ENCODE measurements at regions not wholly inside any gene's neighbourhood (a gene's known extent, or its start where the extent isn't known, plus 50 kb on each side); places are given as distances from the start of the nearest gene placed in this dataset.
A peak's percentile ranks its signal among the peaks of the same experiment; 100 is the strongest.
"Not testable (repeated sequence)": the region's sequence is repeated elsewhere in the genome, so short reads cannot be mapped to it uniquely, and the experiment has no call there.

DNA sequence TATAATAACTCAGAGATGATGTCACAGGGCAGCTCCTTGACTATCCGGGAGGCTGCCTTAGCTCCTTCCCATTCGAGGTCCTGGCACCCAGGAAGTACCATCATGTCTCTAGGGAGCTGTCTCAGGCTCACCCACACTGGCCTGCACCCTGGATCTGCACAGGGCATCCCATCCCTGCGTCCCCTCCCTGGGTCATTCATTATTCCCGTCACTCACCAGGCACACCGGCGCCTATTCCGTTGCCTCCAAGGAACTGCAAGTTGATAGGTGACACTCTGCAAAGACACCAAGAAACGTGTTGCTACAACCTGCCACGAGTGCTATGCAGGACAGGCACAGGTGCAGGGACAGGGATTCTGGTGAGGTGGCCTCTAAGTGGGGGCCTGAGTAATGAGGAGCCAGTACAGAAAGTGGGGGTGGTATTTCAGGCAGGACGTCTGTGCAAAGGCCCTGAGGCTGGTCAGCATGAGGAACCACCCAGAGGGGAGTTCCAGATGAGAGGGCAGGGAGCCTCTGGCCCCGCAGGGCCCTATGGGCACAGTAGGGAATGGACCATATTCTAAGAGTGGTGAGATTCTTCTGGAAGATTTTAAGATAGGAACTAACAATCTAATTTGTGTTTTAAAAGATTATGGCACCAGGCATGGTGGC, 71.6 kb upstream of the SHANK2 start:
- H3K36me3 ChIP-seq: no peaks in the 10 kb centered on the region
- no peak overlapping the region for H3K4me3 ChIP-seq
- DNase-seq: peak in 1 of 2 donors; percentile 32
- TF ChIP-seq, protein P1, sequence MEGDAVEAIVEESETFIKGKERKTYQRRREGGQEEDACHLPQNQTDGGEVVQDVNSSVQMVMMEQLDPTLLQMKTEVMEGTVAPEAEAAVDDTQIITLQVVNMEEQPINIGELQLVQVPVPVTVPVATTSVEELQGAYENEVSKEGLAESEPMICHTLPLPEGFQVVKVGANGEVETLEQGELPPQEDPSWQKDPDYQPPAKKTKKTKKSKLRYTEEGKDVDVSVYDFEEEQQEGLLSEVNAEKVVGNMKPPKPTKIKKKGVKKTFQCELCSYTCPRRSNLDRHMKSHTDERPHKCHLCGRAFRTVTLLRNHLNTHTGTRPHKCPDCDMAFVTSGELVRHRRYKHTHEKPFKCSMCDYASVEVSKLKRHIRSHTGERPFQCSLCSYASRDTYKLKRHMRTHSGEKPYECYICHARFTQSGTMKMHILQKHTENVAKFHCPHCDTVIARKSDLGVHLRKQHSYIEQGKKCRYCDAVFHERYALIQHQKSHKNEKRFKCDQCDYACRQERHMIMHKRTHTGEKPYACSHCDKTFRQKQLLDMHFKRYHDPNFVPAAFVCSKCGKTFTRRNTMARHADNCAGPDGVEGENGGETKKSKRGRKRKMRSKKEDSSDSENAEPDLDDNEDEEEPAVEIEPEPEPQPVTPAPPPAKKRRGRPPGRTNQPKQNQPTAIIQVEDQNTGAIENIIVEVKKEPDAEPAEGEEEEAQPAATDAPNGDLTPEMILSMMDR (IDR thresholded peaks at IDR 0.05): no peak
- H3K27me3 ChIP-seq: peaks cover 0 to 11% of the 10 kb centered on the region in 2 donors
- no peaks in the 10 kb centered on the region for H3K4me1 ChIP-seq
- H3K9me3 ChIP-seq: no peaks in the 10 kb centered on the region
- intact Hi-C loops (cut with DNase I; ENCODE audit: low total_unique reads): no loop called here
- no peak overlapping the region for H3K27ac ChIP-seq

DNA sequence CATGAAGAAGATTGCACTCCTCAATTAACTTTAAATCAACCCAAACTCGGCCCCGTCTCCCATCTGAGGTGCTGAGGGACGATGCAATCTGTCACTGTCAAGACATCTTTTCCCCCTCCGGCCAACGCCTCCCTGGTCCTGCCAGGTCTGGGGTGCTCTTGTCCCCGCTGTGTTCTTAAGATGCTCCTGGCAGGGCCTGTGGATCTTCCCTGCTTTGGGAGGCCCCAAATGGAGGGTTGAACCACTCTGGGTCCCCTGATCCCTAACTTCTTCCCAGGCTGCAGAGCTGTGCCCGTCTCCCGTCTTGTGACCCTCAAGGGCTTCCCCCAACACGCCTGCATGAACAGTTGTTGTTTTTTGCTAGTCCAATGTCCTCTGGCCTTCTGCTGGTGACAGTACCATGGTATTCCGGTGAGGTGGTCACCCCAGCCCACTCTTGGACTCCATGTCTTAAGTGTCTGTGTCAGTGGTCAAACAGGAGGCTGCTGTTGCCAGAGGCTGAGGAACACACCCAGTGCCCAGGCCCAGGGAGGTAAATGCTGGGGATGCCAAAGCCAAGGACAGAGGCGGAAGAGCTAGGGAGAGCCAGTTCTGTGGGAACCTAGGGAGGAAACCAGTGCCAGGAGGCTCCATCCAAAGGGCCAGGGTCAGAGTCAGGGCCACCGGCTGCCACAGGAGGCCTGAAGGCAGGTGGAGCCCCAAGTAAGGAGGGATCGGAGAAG, 70.6 kb upstream of the SHANK2 start:
- Histone ChIP-seq H3K4me3 (no peak overlapping the region), H3K9me3 (no peaks in the 10 kb centered on the region), H3K27ac (no peak overlapping the region), H3K27me3 (peaks cover 0 to 11% of the 10 kb centered on the region in 2 donors), H3K36me3 (no peaks in the 10 kb centered on the region), H3K4me1 (no peaks in the 10 kb centered on the region)
- intact Hi-C loops (cut with DNase I; ENCODE audit: low total_unique reads): no loop called here
- TF ChIP-seq, protein P1 (IDR thresholded peaks at IDR 0.05): no peak
- DNase-seq: peak in 1 of 2 donors; percentile 50

DNA sequence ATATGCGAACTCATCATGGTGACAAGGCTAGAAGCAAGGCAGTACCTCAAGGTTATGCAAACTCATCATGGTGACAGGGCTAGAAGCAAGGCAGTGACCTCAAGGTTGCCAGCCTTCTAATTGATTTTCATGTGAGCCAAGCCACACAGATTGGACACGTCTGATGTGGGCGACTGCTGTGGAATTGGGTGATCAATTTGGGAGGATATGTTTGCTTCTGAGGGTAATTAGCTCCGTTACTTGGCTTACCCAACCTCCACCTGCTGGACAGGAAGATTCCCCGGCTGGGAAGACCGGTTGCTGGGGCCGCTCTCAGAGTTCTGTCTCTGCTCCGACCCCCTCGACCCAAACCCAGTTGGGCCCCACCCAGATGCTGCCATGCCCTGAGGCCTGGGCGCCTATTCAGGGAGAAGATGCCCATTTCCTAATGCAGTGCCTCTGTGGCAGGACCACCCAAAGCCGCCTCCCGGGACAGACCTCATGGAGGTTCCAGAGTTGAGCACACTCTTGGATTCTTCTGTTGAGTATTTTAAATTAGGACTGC, 69.9 kb upstream of the SHANK2 start:
- intact Hi-C loops (cut with DNase I; ENCODE audit: low total_unique reads): no loop called here
- H3K9me3 ChIP-seq: peaks cover 0 to 2% (median 0%) of the 10 kb centered on the region in 3 donors
- H3K4me1 ChIP-seq: no peaks in the 10 kb centered on the region
- H3K27ac ChIP-seq: no peak overlapping the region
- H3K27me3 ChIP-seq: peaks cover 0 to 11% of the 10 kb centered on the region in 2 donors
- TF ChIP-seq, protein P1 (IDR thresholded peaks at IDR 0.05): no peak
- H3K36me3 ChIP-seq: no peaks in the 10 kb centered on the region
- H3K4me3 ChIP-seq: no peak overlapping the region
- DNase-seq: no peak

DNA sequence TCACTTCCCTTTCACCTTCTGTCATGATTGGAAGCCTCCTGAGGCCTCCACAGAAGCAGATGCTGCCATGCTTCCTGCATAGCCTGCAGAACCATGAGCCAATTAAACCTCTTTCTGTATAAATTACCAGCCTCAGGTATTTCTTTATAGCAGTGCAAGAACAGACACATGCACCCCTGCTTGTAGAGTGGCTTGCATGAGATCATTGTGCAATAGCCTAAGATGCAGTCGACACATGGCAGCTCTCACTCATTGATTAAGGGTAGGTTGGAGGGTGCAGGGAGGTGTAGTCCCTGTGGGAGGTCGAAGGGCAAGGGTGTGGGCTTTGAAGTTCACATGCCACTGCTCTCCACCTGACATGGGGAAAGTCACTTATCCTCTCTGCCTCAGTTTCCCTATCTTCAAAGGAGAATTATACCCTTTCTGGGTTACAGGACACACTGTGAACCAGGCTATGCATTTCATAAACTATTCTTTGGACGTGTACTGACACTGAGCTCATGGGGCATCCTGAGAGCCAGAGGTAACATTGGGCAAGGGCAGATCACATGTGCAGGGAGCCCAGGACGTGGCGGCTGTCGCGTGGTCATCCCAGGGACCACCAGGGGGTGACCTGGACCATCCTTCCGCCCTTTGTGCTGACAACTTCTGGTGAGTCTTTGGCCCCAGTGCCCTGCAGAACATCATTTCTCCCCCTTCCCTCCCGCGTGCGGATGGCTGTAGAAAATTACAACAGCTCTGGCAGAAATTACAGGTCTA, 69.2 kb upstream of the SHANK2 start:
- Histone ChIP-seq H3K4me3 (no peak overlapping the region), H3K4me1 (no peaks in the 10 kb centered on the region), H3K9me3 (peaks cover 0 to 9% (median 3%) of the 10 kb centered on the region in 3 donors), H3K27ac (no peak overlapping the region), H3K27me3 (peaks cover 0 to 11% of the 10 kb centered on the region in 2 donors), H3K36me3 (no peaks in the 10 kb centered on the region)
- TF ChIP-seq, protein P1 (IDR thresholded peaks at IDR 0.05): no peak
- DNase-seq: no peak
- intact Hi-C loops (cut with DNase I; ENCODE audit: low total_unique reads): no loop called here

DNA sequence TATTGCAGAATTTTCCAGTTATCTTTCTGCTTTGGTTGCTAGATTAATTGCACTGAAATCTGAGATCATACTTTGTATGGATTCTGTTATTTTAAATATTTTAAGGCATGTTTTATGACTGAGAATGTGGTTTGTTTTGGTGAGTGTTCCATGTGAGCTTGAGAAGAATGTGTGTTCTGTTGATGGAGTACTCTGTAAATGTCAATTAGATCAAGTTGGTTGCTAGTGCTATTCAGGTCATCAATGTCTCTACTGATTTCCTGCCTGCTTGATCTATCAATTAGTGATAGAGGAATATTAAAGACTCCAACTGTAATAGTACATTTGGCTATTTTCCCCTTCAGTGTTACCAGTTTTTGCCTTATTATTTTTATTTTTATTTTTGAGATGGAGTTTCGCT, 64.3 kb upstream of the SHANK2 start:
- H3K27me3 ChIP-seq: peaks cover 0 to 2% of the 10 kb centered on the region in 2 donors
- TF ChIP-seq, protein P1 (IDR thresholded peaks at IDR 0.05): no peak
- H3K9me3 ChIP-seq: peaks cover 0 to 9% (median 3%) of the 10 kb centered on the region in 3 donors
- DNase-seq: no peak
- no peaks in the 10 kb centered on the region for H3K36me3 ChIP-seq
- intact Hi-C loops (cut with DNase I; ENCODE audit: low total_unique reads): no loop called here
- no peak overlapping the region for H3K4me3 ChIP-seq
- no peaks in the 10 kb centered on the region for H3K4me1 ChIP-seq
- H3K27ac ChIP-seq: no peak overlapping the region

DNA sequence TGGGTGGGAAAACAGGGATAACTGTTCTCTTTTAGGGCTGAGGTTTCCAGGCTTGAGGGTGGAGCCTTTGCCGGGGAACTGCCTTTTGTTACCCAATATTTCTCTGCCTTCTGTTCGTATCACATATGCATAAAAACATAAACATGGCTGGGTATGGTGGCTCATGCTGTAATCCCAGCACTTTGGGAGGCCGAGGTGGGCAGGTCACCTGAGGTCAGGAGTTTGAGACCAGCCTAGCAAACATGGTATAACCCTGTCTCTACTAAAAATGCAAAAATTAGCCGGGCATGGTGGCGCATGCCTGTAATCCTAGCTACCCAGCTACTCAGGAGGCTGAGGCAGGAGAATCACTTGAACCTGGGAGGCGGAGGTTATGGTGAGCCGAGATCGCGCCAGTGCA, 60.2 kb upstream of the SHANK2 start:
- H3K9me3 ChIP-seq; H3K4me3 ChIP-seq; H3K27me3 ChIP-seq; H3K27ac ChIP-seq; H3K36me3 ChIP-seq; intact Hi-C loops (cut with DNase I; ENCODE audit: low total_unique reads); H3K4me1 ChIP-seq: not testable (repeated sequence)
- DNase-seq: peak in 1 of 2 donors; percentile 23

Data from tibial artery (tissue), 4 donors.